SKM-1 (cell line): ENCODE measurements at regions not wholly inside any gene's neighbourhood (a gene's known extent, or its start where the extent isn't known, plus 50 kb on each side); places are given as distances from the start of the nearest gene placed in this dataset.
"Not testable (repeated sequence)": the region's sequence is repeated elsewhere in the genome, so short reads cannot be mapped to it uniquely, and the experiment has no call there.

Experiments used
- DNase-seq: peaks from one replicate; lab custom pipeline; 2025; ENCODE audit not compliant: unreplicated experiment; lab: John Stamatoyannopoulos, UW

GRCh38 chr18:70536370-70537062 lies 247.7 kb downstream of the SOCS6 start:
- DNase-seq = no peak

- DNase-seq = no peak
These were observed 246.2 kb downstream of the SOCS6 start for GRCh38 chr18:70535041-70535440.

- DNase-seq = not testable (repeated sequence)
These were observed 236.5 kb downstream of the SOCS6 start for GRCh38 chr18:70525322-70525721.

- no peak for DNase-seq
These were observed 234.9 kb downstream of the SOCS6 start for GRCh38 chr18:70523792-70524182.

- DNase-seq = no peak
These were observed 234.4 kb downstream of the SOCS6 start for GRCh38 chr18:70523035-70523791.

GRCh38 chr18:70522183-70522680 lies 233.4 kb downstream of the SOCS6 start:
- DNase-seq = no peak

- no peak for DNase-seq
These were observed 232.0 kb downstream of the SOCS6 start for GRCh38 chr18:70520867-70521266.

- no peak for DNase-seq
These were observed 224.8 kb downstream of the SOCS6 start for GRCh38 chr18:70513502-70514171.

GRCh38 chr18:70507970-70508369 lies 219.1 kb downstream of the SOCS6 start:
- DNase-seq = no peak

GRCh38 chr18:70506511-70506910 lies 217.7 kb downstream of the SOCS6 start:
- no peak for DNase-seq

GRCh38 chr18:70503060-70503459 lies 214.2 kb downstream of the SOCS6 start:
- no peak for DNase-seq

- DNase-seq = no peak
These were observed 212.5 kb downstream of the SOCS6 start for GRCh38 chr18:70501358-70501757.

- no peak for DNase-seq
These were observed 211.9 kb downstream of the SOCS6 start for GRCh38 chr18:70500748-70501147.

GRCh38 chr18:70499218-70499691 lies 210.4 kb downstream of the SOCS6 start:
- DNase-seq = no peak

GRCh38 chr18:70496353-70497294 lies 207.8 kb downstream of the SOCS6 start:
- DNase-seq = no peak

- DNase-seq = no peak
These were observed 205.7 kb downstream of the SOCS6 start for GRCh38 chr18:70494524-70494923.

- DNase-seq = no peak
These were observed 204.6 kb downstream of the SOCS6 start for GRCh38 chr18:70493461-70493860.

GRCh38 chr18:70491734-70492348 lies 203.0 kb downstream of the SOCS6 start:
- peak; percentile 10 for DNase-seq

GRCh38 chr18:70489986-70490933 lies 201.4 kb downstream of the SOCS6 start:
- peak; percentile 71 for DNase-seq
